Stimulated activated CD8-positive, alpha-beta memory T cell treated with anti-CD3 and anti-CD28 coated beads, Interleukin-7, amount 100 ng/mL, for 4 hours (primary cell): ENCODE measurements at regions not wholly inside any gene's neighbourhood (a gene's known extent, or its start where the extent isn't known, plus 50 kb on each side); places are given as distances from the start of the nearest gene placed in this dataset.
A peak's percentile ranks its signal among the peaks of the same experiment; 100 is the strongest.
"Not testable (repeated sequence)": the region's sequence is repeated elsewhere in the genome, so short reads cannot be mapped to it uniquely, and the experiment has no call there.

Source experiments
- DNase-seq, 2 donors: peaks; one replicate each; pipeline ENCODE4 v3.0.0-alpha.2; 2020; ENCODE audit warnings: low read depth in 2 of 2

GRCh38 chr11:3583476-3583875, 58.3 kb downstream of the ART5 start:
- not testable (repeated sequence) for DNase-seq

DNA sequence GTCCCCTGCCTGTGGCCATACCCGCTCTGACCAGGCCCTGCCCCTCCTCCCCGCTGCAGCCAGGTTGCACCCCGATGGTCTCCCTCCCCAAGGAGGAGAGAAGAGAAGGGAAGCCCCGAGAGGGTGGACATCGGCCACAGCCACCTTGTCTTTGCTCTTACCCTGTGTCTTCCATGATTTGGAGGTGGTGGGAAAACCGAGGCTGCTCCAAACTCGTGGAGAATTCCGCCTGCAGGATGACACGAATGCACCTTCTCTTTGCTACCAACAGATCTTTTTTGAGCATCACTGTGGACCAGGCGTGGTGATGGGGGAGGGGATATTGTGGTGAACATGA, 60.4 kb downstream of the ART5 start:
- not testable (repeated sequence) for DNase-seq

GRCh38 chr11:3580487-3581388, 61.1 kb downstream of the ART5 start:
- DNase-seq, result peak in 1 of 2 donors; percentile 45

- DNase-seq, result not testable (repeated sequence)
Measured at GRCh38 chr11:3579600-3580459, 62.0 kb downstream of the ART5 start.

GRCh38 chr11:3576066-3576604, 65.7 kb downstream of the ART5 start:
- DNase-seq, result not testable (repeated sequence)

- DNase-seq, result not testable (repeated sequence)
Measured at GRCh38 chr11:3572976-3573647, 68.7 kb downstream of the ART5 start.

DNA sequence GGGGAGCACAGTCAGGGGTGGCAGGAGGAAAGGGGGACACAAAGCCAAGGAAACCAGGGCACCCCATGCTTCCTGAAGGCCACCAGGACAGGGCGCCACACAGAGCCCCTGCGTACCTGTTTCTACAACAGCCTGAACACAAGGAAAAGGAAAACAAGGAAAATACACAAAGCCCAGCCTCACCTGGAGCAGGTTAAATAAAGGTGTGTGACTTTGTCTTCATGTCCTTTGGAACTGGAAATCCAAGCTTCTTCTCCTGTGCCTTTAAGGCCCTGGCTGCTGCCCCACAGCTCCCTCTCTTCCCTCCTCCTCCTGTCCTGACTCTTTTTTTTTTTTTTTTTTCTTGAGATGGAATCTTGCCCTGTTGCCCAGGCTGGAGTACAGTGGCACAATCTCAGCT, 70.0 kb downstream of the ART5 start:
- not testable (repeated sequence) for DNase-seq

- DNase-seq, result not testable (repeated sequence)
Measured at GRCh38 chr11:3565838-3566237, 76.0 kb downstream of the ART5 start.

GRCh38 chr11:3564383-3564782, 77.4 kb downstream of the ART5 start:
- DNase-seq, result not testable (repeated sequence)

- not testable (repeated sequence) for DNase-seq
Measured at GRCh38 chr11:3554621-3555020, 87.2 kb downstream of the ART5 start.

GRCh38 chr11:3544990-3545389, 96.8 kb downstream of the ART5 start:
- not testable (repeated sequence) for DNase-seq

- DNase-seq, result not testable (repeated sequence)
Measured at GRCh38 chr11:3538220-3538619, 103.6 kb downstream of the ART5 start.

DNA sequence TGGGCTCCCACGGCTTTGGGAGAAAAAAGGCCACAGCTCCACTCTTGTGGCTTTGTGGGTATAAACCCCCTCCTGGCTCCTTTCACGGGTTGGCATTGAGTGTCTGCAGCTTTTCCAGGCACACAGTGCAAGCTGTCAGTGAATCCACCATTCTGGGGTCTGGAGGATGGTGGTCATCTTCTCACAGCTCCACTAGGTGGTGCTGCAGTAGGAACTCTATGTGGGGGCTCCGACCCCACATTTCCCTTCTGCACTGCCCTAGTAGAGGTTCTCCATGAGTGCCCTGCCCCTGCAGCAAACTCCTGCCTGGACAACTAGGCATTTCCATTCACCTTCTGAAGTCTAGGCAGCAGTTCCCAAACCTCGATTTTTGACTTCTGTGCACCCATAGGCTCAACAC, 104.5 kb downstream of the ART5 start:
- DNase-seq, result not testable (repeated sequence)

- DNase-seq, result not testable (repeated sequence)
Measured at GRCh38 chr11:3532958-3533357, 108.8 kb downstream of the ART5 start.

DNA sequence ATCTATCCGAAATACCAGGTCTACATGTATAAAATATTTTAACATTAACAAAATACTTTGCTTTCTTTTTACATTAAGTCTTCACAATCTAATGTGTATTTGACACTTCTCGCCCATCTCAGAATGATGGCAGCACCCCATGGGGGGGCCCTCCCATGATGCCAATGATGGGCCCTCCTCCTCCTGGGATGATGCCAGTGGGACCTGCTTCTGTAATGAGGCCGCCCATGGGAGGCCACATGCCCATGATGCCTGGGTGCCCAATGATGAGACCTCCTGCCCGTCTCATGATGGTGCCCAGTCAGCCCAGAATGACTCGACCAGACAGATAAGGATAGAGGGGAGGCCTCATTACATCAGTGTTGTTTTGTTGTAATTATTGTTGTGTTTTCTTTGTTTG, 110.5 kb downstream of the ART5 start:
- not testable (repeated sequence) for DNase-seq

DNA sequence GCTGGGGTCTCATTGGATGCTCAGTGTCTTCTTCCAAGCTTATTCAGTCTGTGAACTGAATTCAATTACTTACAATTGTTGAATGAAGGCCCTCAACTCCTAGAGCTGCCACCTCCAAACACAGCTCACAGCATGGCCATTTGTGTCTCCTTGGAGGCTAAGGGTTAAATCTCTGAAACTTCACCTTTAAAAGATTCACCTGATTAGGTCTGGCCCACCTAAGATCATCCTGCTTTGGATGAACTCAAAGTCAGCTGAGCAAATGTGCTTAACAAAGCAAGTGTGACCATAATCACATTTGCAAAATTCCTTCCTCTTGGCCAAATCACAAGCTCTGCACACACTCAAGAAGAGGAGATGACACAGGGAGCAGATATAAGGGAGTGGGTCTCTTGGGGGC, 118.2 kb downstream of the ART5 start:
- DNase-seq, result not testable (repeated sequence)

GRCh38 chr11:3520905-3521304, 120.9 kb downstream of the ART5 start:
- not testable (repeated sequence) for DNase-seq

DNA sequence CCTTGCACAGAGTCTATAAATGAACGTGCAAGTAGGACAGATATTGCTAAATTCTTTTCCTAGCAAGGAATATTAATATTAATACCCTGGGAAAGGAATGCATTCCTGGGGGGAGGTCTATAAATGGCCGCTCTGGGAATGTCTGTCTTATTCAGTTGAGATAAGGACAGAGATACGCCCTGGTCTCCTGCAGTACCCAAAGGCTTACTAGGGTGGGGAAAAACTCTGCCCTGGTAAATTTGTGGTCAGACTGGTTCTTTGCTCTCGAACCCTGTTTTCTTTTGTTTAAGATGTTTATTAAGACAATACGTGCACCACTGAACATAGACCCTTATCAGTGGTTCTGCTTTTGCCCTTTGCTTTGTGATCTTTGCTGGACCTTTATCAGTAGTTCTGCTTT, 122.0 kb downstream of the ART5 start:
- DNase-seq, result not testable (repeated sequence)

- DNase-seq, result not testable (repeated sequence)
Measured at GRCh38 chr11:3516934-3517567, 124.7 kb downstream of the ART5 start.

DNA sequence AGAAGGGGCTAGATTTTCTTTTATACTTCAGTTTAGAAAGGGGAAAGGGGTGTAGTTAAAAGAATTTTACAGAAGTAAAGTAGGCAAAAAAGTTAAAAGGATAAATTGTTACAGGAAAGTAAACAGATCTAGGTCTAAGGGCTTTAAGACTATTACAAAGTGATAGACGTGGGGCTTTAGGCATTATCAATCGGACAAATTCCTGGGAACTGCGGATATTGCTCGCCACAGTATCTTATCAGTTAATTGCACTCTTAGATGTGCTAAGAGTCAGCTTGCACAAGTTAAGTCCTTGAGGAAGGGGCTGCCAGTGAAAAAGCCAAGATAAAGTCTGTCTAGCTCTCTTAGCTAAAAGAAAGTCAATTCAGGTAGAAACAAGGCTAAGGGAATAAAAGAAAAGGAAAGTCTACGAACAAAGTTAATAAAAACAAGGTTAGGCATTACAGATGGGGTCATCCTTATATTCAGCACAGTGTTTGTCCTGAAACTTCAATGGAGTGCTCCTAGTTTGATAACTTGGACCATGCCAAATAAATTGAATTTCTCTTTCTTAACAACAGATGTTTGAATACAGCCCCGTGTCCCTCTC, 125.4 kb downstream of the ART5 start:
- DNase-seq, result not testable (repeated sequence)
